ENCODE measurements at regions not wholly inside any gene's neighbourhood (a gene's known extent, or its start where the extent isn't known, plus 50 kb on each side); places are given as distances from the start of the nearest gene placed in this dataset.

- TF ChIP-seq CTCF (IDR thresholded peaks at IDR 0.05; ENCODE audit: low read depth, low read length), result no peak
- TF ChIP-seq MYC (IDR thresholded peaks at IDR 0.05; ENCODE audit: low read depth, low read length), result no peak
- no peak for TF ChIP-seq POLR2A (IDR thresholded peaks at IDR 0.05; ENCODE audit: extremely low read depth, insufficient read length)
- no peak for TF ChIP-seq MAX (IDR thresholded peaks at IDR 0.05; ENCODE audit: low read depth, low read length)
- DNase-seq (ENCODE audit: low read depth), result no peak
- no peak overlapping the region for H3K4me3 ChIP-seq (ENCODE audit: low read depth, low read length)
These were observed 62.6 kb upstream of the USP29 start for GRCh38 chr19:57057036-57057686.

GRCh38 chr19:57058871-57059270 lies 60.9 kb upstream of the USP29 start:
- H3K4me3 ChIP-seq (ENCODE audit: low read depth, low read length), result no peak overlapping the region
- TF ChIP-seq MYC (IDR thresholded peaks at IDR 0.05; ENCODE audit: low read depth, low read length) (no peak), POLR2A (IDR thresholded peaks at IDR 0.05; ENCODE audit: extremely low read depth, insufficient read length) (no peak), CTCF (IDR thresholded peaks at IDR 0.05; ENCODE audit: low read depth, low read length) (no peak), MAX (IDR thresholded peaks at IDR 0.05; ENCODE audit: low read depth, low read length) (no peak)
- no peak for DNase-seq (ENCODE audit: low read depth)

GRCh38 chr19:57063070-57063469 lies 56.7 kb upstream of the USP29 start:
- TF ChIP-seq POLR2A (IDR thresholded peaks at IDR 0.05; ENCODE audit: extremely low read depth, insufficient read length), result no peak
- no peak for TF ChIP-seq MAX (IDR thresholded peaks at IDR 0.05; ENCODE audit: low read depth, low read length)
- TF ChIP-seq CTCF (IDR thresholded peaks at IDR 0.05; ENCODE audit: low read depth, low read length), result no peak
- TF ChIP-seq MYC (IDR thresholded peaks at IDR 0.05; ENCODE audit: low read depth, low read length), result no peak
- no peak overlapping the region for H3K4me3 ChIP-seq (ENCODE audit: low read depth, low read length)
- DNase-seq (ENCODE audit: low read depth), result no peak

GRCh38 chr19:57067440-57067839 lies 52.3 kb upstream of the USP29 start:
- no peak overlapping the region for H3K4me3 ChIP-seq (ENCODE audit: low read depth, low read length)
- TF ChIP-seq MAX (IDR thresholded peaks at IDR 0.05; ENCODE audit: low read depth, low read length) (no peak), CTCF (IDR thresholded peaks at IDR 0.05; ENCODE audit: low read depth, low read length) (no peak), MYC (IDR thresholded peaks at IDR 0.05; ENCODE audit: low read depth, low read length) (no peak), POLR2A (IDR thresholded peaks at IDR 0.05; ENCODE audit: extremely low read depth, insufficient read length) (no peak)
- no peak for DNase-seq (ENCODE audit: low read depth)

- no peak for DNase-seq (ENCODE audit: low read depth)
- TF ChIP-seq CTCF (IDR thresholded peaks at IDR 0.05; ENCODE audit: low read depth, low read length) (no peak), POLR2A (IDR thresholded peaks at IDR 0.05; ENCODE audit: extremely low read depth, insufficient read length) (no peak), MYC (IDR thresholded peaks at IDR 0.05; ENCODE audit: low read depth, low read length) (no peak), MAX (IDR thresholded peaks at IDR 0.05; ENCODE audit: low read depth, low read length) (no peak)
These were observed 51.5 kb upstream of the USP29 start for GRCh38 chr19:57068311-57068710.

More at GRCh38 chr19:57068311-57068710, 51.5 kb upstream of the USP29 start:
- no peak overlapping the region for H3K4me3 ChIP-seq (ENCODE audit: low read depth, low read length)
